NCI-H1105 (cell line): ENCODE measurements at regions not wholly inside any gene's neighbourhood (a gene's known extent, or its start where the extent isn't known, plus 50 kb on each side); places are given as distances from the start of the nearest gene placed in this dataset.
A peak's percentile ranks its signal among the peaks of the same experiment; 100 is the strongest.
"Not testable (repeated sequence)": the region's sequence is repeated elsewhere in the genome, so short reads cannot be mapped to it uniquely, and the experiment has no call there.

ENCODE experiments used
- DNase-seq: peaks from one replicate; lab custom pipeline; 2025; lab: John Stamatoyannopoulos, UW

- DNase-seq, result no peak
Measured at GRCh38 chr22:22745225-22746060, 101.0 kb downstream of the GGTLC2 start.

GRCh38 chr22:22746061-22746962 lies 101.9 kb downstream of the GGTLC2 start:
- DNase-seq, result no peak

GRCh38 chr22:22746963-22747933 lies 102.8 kb downstream of the GGTLC2 start:
- no peak for DNase-seq

GRCh38 chr22:22748297-22748743 lies 103.9 kb downstream of the GGTLC2 start:
- no peak for DNase-seq

GRCh38 chr22:22748756-22749155 lies 104.3 kb downstream of the GGTLC2 start:
- DNase-seq, result no peak

GRCh38 chr22:22749167-22749758 lies 104.8 kb downstream of the GGTLC2 start:
- DNase-seq, result no peak

- no peak for DNase-seq
Measured at GRCh38 chr22:22750335-22751042, 106.1 kb downstream of the GGTLC2 start.

GRCh38 chr22:22751043-22751603 lies 106.7 kb downstream of the GGTLC2 start:
- no peak for DNase-seq

- no peak for DNase-seq
Measured at GRCh38 chr22:22752199-22752555, 107.8 kb downstream of the GGTLC2 start.

- no peak for DNase-seq
Measured at GRCh38 chr22:22752556-22753477, 108.4 kb downstream of the GGTLC2 start.

- peak; percentile 2 for DNase-seq
Measured at GRCh38 chr22:22753526-22754267, 109.3 kb downstream of the GGTLC2 start.

GRCh38 chr22:22754268-22754657 lies 109.8 kb downstream of the GGTLC2 start:
- no peak for DNase-seq

- DNase-seq, result no peak
Measured at GRCh38 chr22:22754961-22755777, 110.8 kb downstream of the GGTLC2 start.

- DNase-seq, result no peak
Measured at GRCh38 chr22:22755778-22756100, 111.3 kb downstream of the GGTLC2 start.

- no peak for DNase-seq
Measured at GRCh38 chr22:22756109-22756508, 111.7 kb downstream of the GGTLC2 start.

GRCh38 chr22:22756551-22757201 lies 112.3 kb downstream of the GGTLC2 start:
- not testable (repeated sequence) for DNase-seq

- DNase-seq, result not testable (repeated sequence)
Measured at GRCh38 chr22:22758101-22758807, 113.8 kb downstream of the GGTLC2 start.
